GM19438 (cell line): ENCODE measurements at regions not wholly inside any gene's neighbourhood (a gene's known extent, or its start where the extent isn't known, plus 50 kb on each side); places are given as distances from the start of the nearest gene placed in this dataset.
"Not testable (repeated sequence)": the region's sequence is repeated elsewhere in the genome, so short reads cannot be mapped to it uniquely, and the experiment has no call there.

ENCODE experiments used
- ATAC-seq: cut with Tn5 transposase; IDR thresholded peaks from one replicate; pipeline ENCODE4 v1.9.1; 2021; ENCODE audit warnings: low read depth; ENCODE audit not compliant: unreplicated experiment

DNA sequence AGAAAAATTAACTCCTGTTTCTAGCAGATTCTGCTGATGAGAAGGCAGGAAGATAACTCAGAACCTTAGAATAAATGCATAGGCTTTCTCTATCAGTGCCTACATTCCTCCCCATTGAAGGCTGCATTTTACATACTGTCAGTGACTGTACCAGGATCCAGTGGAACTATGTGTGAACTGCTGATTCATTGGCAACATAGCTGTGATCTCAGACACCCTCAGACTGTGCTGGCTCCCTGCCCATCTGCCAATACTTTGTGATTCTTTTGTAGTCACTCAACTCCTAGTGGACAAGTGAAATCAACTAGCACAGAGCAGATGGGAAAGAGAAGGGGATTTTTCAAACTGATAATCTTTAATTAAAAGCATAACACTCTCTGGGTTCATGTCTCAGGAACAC lies 375.8 kb downstream of the MDFIC start:
- ATAC-seq = no peak

DNA sequence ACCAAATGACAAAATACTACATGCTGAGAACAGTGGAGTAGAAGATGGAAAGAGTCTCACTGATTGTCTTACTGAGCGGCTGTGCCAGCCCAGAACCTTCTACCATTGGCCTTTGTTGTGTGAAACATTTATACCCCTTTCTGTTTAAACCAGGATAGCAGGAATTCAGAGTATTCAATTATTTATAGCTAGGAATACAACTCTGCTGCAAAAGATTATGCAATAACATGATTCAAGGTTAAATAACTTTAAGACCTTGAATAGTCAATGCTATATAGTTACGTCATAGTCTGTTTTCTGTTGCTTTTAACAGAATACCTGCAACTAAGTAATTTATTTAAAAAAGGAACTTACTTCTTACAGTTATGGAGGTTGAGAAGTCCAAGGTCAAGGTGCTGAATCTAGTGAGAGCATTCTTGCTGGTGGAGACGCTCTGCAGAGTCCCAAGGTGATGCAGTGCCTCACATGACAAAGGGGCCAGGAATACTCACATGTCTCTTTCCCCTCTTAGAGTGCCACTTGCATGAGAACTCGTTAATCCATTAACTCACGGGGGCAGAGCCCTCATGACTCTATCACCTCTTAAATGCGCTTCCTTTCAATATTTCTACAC lies 371.8 kb downstream of the MDFIC start:
- ATAC-seq = no peak

DNA sequence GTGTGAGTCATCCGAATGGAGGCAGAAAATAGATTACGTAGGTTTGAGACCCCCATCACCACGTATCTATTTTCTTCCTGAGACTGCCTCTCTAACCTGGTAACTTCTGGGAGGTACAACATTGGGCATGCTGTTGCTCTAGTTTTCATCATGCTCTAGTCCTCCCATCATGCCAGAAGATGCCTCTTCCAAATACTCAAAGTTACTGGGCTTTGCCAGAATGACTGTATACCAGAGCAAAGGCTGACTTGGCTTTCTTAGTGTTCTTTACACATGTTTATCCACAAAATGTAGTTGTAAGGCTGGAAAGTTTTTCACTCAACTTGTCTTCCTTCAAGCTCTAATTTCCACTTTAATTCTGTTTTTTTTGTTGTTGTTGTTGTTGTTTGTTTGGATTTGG lies 370.5 kb downstream of the MDFIC start:
- no peak for ATAC-seq

DNA sequence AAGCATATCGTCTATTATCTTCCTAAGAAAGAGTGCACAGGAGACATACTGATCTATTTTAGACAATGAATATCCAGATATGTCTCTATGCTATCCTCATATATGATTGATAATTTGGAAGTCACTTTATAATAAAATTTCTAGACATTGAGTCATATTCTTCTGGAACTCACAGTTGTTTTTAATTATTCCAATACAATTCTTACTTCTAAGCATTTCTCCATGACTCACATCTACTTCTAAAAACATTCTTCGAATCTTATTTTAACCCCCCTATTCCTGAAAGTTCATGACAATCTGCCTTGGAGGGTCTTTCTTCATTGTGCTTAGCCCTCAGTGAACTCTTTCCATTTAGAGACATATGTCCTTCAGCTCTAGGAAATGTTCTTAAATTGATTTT lies 368.1 kb downstream of the MDFIC start:
- no peak for ATAC-seq

DNA sequence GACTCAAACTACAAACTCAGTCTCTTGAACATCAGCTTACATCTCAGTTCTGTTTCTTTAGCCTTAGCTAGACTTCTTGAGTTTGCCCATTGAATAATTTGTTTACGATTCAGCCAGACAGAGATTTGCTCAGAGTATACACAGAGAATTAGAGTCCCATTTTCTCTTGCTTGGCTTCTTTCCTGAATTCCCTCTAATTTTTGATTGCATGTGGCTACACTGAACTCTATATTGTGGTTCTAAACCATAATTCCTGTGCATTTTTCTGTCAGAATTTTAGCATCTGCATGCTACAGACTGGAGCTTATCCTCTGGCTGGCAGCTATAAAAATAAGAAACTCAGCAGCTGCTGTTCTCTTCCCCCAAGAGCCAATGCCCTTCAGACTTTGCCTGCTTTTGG lies 354.9 kb downstream of the MDFIC start:
- no peak for ATAC-seq

DNA sequence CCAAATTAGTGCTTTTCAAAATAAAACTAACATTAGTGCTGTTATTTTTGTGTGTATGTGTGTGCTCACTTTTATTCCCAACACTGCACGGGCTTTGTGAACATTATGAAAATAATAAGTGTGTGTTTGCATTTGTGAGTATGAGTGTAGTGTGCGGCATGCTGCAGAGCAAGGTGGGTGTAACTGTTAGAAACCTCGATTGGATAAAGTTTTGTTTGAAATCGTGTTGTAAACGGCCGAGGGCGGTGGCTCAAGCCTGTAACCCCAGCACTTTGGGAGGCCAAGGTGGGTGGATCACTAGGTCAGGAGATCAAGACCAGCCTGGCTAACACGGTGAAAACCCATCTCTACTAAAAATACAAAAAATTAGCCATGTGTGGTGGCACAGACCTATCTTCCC lies 352.0 kb downstream of the MDFIC start:
- ATAC-seq = not testable (repeated sequence)

DNA sequence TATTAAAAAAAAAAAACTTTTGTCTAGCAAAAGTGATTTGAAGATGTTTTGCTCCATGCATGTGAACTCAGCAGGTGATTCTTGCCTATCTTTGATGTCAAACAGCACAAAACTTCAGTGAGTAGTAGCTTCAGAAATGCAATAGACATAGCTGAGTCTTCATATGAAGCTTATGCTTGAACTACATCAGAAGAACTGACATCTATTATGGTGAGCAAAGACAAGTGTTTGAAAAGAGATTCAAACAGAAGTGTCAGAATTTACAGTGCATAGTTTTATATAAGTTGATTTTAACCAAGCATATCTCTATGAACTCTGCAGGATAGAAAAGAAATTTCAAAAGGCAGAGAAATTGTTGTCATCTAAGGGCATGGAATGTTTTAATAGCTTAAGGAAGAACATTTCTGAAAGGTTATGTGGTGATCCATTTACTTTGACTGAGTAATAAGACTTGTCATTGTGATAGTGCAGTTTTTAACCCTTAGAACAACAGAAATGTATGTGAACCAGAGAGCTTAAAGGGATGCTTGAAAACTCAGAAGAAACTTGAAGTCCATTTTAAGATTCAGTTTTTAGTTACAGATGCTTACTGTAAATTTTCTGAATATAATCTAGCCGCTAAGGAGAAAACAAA lies 351.4 kb downstream of the MDFIC start:
- no peak for ATAC-seq

DNA sequence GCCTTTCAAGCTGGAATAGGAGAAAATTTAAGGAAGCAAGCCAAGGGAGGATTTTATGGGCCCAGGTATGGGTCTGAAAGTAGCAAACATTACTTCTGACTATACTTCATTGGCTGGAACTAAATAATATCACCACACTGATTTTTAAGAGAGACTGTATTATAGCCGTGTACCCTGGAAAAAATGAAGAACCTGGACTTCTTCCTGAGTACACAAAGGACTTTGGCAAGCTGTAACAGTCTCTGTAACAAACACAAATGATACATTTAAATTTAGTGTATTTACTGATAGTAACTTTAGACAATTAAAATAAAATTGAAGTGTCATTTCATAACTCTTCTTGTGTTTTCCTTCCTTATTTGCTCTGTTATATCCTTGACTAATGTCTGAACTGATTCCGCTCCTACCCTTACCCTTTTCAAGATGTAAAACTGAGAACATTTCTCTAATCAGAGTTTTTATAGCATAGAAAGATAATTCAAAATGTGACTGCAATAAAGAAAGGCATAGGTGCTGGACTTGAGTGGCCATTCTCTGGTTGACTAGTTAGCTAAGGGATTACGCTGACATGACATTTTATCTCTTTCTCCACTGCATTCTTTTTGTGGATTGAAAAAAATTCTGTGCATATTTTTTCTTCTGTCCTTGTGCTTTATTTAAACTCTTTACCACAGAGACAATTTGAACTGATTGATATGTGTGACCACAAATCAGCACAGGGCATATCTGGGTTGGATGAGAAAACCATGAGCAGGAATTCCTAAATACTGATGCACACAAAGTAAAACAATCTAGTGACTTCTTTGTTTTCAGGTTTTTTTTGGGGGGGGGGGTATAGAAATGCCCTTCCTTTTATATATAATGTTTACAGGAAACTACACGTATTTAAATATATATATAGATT lies 349.7 kb downstream of the MDFIC start:
- ATAC-seq = no peak

DNA sequence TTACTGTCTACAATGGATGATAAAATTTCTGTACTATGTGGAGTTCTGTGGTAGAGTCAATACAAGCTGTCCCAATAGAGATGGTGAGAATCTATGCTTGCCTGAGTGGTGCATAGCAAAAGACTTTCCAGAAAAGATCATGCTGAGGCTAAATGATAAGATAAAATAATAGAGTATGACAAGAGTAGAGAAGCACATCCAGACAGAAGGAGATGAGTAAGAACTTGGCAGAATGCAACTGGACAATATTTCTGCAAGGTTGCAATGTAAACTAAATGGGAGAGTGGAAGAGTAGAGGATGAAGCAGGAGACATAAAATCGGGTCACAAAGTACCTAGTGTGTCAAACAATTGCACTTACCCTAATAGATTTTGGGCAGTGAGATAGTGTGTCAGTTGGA lies 347.6 kb downstream of the MDFIC start:
- ATAC-seq = no peak

DNA sequence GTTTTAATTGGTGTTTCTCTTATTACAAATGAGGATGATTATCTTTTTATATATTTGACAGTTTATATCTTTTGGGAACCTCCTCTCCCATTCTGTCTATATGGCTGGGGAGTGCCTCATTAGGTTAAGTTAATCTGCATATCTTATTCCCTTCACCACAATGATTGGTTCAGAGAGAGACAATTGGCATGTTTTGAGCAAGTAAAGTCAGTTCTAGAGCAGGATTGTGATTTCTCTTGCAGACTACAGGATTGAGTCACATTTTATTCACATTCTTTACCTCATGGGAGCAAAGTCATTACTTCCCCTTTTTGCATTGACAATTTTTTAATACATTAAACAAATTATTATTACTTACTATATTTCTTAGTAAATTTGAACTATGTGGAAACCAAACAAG lies 345.6 kb downstream of the MDFIC start:
- ATAC-seq = no peak

DNA sequence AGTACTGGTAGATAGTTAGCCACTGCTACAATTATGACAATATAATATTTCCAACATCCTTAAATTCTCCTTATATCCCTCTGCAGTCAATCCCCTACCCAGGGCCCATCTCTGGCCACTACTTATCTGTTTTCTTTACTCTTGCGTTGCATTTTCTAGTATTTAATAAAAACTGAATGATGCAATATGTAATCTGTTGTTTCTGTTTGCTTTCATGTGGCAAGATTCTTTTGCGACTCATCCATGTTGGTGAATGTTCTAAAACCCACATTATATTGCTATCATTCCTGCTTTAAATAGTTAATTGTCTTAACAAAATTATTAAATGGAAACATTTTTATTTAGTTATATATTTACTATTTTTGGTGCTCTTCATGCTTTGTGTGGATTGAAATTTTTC lies 338.5 kb downstream of the MDFIC start:
- no peak for ATAC-seq

DNA sequence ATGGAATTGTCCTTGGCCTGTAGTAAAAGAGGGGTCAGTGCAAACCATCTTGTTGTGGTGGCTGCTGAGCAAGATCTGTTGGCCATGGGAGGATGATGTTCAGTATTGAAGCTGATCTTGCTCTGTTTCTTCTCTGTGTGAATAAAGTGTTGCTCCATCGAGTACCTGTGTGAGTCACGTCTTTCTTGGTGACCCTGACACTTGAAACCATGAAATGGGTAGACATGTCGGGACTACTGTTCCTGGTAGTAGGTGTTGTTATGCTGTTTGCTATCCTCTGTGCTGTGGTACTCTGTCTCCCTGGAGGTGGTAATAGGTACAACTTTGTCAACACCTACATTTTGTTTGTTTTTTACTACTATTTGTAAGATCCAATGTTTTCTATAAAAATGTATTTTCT lies 330.6 kb downstream of the MDFIC start:
- no peak for ATAC-seq

DNA sequence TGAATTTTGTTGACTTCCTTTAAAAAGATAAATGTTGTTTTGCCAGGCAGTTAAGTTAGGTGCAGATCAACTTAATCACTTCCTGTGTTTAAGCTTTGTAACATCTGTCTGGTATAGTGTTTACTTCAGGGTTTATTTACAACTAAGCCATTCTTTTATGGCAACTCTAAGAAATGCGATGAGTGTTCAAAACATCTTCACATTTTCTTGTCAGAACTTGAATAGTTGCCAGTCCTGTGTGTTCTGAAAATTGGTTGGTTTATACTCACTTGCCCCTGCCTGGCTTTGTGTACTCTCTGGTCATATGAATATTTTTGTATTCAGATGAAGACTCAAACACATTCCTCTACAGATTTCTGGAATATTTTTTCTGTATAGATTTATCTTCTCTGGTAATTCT lies 327.2 kb downstream of the MDFIC start:
- no peak for ATAC-seq

DNA sequence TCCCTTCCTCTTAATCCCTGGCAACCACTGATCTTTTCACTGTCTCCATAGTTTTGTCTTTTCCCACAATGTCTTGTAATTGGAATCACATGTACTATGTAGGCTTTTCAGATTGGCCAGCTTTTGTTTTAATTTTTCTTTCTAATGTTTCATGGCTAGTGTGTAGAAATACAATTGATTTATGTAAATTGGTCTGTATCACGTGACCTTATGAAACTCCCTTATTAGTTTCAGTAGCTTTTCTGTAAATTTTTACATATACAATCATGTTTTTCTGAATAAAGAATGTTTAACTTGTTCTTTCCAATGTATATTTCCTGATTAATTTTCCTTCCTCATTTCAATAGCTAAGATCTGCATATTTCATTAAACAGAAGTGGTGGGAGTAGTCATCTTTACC lies 319.3 kb downstream of the MDFIC start:
- no peak for ATAC-seq

DNA sequence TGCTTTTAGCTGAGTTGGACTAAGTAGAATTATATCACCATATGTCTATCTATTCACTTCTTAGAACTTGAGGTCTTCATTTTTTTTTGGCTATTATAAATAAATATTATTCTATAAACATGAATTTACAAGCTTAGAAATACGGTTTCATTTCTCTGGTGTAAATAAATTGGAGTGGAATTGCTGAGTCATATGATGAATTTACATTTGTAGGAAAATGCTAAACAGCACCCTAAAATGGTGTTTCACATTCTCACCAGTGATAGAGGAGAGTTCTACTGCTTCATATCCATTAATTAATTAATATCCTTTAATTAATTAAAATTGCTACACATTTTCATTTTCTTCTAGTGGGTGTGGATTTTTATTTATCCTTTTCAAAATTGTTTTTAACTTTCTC lies 318.3 kb downstream of the MDFIC start:
- ATAC-seq = no peak

DNA sequence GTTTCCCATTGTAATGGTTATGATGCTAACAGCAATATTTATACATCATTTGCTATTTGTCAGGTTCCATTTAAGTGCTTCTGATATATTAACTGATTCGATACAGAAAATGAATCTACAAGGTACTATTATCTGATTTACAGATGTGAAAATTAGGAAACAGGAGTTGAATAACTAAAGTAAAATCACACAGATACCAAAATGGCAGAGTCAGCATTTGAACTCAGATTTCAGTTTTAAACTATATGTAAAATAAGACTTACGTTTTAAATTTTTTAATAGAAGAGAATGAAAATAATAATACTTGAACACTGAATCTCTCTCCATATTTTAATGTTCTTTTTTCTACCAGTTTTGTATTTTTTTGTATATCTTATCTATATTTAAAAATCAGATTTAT lies 313.2 kb downstream of the MDFIC start:
- no peak for ATAC-seq

DNA sequence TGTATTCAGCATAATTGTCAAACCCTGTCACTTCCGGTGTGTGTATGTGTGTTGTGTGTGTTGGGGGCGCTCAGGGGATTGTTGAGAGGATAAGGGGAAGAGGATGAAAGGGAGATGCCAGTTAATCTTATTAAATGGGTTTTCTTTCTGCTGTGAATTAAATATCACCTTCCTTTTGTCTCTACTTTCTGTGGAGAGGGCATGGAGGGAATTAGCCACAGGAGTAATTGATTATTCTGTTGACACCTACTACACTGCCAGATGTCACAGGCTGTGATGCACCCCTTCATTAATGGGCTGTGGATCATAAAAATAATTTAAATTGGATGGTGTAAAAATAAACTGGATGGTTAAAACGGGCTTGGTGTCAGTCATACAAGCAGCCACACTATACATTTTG lies 311.9 kb downstream of the MDFIC start:
- ATAC-seq = no peak

DNA sequence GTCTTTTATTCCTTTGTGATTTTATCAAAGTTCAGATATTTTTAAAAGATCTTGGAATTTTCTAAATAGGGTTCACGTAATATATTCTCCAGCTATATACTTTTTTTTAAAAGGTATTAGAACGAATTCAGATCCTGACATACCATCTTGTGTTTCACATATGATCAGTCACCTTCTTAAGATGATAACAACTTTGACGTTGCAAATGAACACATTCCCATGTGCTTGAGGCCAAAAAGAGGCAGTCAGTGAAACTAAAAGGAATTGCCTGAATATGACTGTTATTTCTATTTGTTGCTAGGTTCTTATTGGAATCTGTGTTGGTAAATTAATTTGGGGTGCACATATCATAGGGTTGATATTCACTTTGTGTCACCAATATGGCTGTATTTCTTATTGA lies 310.1 kb downstream of the MDFIC start:
- no peak for ATAC-seq

DNA sequence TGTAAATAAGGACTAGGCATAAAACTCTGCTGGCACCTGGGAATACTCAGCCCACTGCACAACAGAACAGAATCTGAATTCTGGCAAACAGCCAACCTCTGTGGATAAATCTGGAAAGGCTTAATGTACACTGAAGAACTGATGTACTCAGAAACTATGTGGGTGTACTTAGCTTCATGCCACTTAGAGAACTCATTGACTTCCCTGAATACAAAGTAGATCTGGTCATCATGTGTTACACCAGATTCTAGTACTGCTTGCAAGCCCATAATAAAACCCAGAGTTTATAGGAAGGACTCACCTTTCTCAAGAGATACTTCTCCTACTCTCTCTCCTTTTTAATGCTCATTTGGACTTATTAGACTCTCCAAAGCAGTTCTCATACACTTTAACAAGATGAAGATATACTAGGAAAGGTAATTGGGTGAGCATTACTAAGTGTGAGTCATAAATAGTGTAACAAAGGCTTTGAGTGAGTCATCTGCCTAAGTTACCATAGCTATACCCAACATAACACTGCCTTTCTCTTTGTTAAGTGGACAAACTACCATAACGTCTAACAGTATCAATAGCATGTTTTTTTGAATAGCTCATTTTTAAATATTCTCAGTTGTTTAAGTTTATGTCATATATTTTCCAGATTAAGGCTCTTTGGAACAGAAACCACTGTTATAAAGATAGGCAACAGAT lies 309.1 kb downstream of the MDFIC start:
- ATAC-seq = no peak

DNA sequence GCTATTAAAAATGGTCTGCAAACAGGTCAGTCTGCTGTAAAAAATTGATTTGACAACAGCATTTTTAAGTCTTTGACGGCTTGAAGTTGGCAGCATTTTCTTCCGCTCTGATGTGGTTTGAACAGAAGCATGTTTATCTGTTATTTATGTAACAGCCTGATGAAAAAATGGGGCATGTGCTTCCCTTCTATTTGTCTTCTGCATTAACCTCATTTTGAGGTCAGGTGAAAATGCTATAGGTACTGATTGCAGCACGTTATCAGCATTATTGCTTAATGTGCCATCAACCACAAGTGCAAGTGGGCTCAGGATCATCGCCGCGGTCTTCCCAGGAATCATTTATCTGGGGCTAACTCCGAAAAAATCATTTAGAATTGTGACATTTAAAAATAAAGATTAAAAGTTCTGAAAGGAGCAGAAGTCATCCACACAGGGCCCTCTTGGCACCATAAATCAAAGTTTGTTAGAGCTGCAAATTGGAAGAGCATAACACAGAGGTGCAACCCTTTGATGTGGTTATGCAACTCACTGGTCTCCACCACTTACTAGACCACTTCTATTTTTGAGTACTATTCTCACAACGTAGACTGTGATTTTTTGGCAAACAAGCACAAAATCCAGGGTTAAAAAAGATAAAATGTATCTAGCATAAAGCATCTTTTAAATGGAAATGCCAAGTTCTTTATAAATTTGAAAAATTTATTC lies 307.7 kb downstream of the MDFIC start:
- ATAC-seq = no peak
